ENCODE measurements at regions not wholly inside any gene's neighbourhood (a gene's known extent, or its start where the extent isn't known, plus 50 kb on each side); places are given as distances from the start of the nearest gene placed in this dataset.

DNA sequence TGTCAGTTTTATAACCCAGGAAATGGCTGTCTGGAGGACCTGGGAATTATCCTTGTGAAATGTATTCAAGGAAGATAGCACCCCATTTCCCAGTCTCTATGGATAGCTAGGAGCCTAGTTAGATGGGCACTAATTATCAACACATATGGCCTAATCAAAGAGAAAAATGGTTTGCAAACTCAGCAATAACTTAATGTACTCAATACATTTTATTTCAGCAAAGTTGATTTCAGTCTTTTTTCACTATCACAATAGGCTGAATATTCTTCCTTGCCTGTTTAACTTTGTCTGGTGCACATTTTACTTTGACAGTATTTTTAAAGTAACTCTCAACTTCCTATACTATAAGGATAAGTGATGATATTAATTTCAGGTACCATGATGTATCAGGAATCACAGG, 756.3 kb downstream of the CCDC85A start:
- TF ChIP-seq, protein P1, sequence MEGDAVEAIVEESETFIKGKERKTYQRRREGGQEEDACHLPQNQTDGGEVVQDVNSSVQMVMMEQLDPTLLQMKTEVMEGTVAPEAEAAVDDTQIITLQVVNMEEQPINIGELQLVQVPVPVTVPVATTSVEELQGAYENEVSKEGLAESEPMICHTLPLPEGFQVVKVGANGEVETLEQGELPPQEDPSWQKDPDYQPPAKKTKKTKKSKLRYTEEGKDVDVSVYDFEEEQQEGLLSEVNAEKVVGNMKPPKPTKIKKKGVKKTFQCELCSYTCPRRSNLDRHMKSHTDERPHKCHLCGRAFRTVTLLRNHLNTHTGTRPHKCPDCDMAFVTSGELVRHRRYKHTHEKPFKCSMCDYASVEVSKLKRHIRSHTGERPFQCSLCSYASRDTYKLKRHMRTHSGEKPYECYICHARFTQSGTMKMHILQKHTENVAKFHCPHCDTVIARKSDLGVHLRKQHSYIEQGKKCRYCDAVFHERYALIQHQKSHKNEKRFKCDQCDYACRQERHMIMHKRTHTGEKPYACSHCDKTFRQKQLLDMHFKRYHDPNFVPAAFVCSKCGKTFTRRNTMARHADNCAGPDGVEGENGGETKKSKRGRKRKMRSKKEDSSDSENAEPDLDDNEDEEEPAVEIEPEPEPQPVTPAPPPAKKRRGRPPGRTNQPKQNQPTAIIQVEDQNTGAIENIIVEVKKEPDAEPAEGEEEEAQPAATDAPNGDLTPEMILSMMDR (conservative IDR thresholded peaks at IDR 0.05; ENCODE audit: low read depth, low read length), result no peak
- TF ChIP-seq EZH2 (IDR thresholded peaks at IDR 0.05; ENCODE audit: low read length, unreplicated experiment), result no peak
